ENCODE measurements at regions not wholly inside any gene's neighbourhood (a gene's known extent, or its start where the extent isn't known, plus 50 kb on each side); places are given as distances from the start of the nearest gene placed in this dataset.

DNA sequence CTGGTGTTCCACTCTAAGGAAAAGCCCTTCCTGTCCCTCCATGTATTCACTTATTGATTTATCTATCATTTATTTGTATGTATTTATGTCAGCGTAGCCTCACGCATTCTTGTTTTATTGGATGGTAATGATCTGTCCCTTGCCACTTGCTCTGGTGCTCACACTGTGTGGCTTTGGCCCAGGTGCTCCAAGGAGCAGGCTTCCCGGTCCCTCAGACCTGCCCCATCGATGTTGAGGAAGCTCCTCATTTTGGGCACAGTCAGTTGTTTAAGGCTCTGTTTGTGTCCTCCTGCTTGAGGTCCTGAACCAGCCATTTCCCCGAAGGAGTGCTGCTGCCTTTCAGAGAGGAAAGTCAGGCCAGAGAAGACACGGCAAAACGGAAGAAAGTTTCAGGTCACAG lies 1485.4 kb downstream of the TBC1D22A start:
- Histone ChIP-seq H3K36me3 (ENCODE audit: control insufficient read depth in 2 of 2, insufficient read depth in 1 of 2, low read length in 2 of 2) (no peaks in the 10 kb centered on the region), H3K4me1 (ENCODE audit: control insufficient read depth, insufficient read depth, low read length) (no peaks in the 10 kb centered on the region), H3K9me3 (ENCODE audit: control insufficient read depth, insufficient read depth, low read depth, low read length) (no peaks in the 10 kb centered on the region), H3K27ac (ENCODE audit: extremely low read depth, low read depth, low read length) (no peak overlapping the region), H3K4me3 (ENCODE audit: low read depth, low read length) (no peak overlapping the region)
- CTCF ChIA-PET, result no interaction called here
- TF ChIP-seq, protein P1, sequence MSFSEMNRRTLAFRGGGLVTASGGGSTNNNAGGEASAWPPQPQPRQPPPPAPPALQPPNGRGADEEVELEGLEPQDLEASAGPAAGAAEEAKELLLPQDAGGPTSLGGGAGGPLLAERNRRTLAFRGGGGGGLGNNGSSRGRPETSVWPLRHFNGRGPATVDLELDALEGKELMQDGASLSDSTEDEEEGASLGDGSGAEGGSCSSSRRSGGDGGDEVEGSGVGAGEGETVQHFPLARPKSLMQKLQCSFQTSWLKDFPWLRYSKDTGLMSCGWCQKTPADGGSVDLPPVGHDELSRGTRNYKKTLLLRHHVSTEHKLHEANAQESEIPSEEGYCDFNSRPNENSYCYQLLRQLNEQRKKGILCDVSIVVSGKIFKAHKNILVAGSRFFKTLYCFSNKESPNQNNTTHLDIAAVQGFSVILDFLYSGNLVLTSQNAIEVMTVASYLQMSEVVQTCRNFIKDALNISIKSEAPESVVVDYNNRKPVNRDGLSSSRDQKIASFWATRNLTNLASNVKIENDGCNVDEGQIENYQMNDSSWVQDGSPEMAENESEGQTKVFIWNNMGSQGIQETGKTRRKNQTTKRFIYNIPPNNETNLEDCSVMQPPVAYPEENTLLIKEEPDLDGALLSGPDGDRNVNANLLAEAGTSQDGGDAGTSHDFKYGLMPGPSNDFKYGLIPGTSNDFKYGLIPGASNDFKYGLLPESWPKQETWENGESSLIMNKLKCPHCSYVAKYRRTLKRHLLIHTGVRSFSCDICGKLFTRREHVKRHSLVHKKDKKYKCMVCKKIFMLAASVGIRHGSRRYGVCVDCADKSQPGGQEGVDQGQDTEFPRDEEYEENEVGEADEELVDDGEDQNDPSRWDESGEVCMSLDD (tag by site-specific recombination; IDR thresholded peaks at IDR 0.05), result no peak
- TF ChIP-seq GLIS2 (tag by site-specific recombination; IDR thresholded peaks at IDR 0.05) (no peak), KLF1 (tag by site-specific recombination; IDR thresholded peaks at IDR 0.05) (no peak), OSR2 (tag by site-specific recombination; IDR thresholded peaks at IDR 0.05) (no peak), ZNF677 (tag by site-specific recombination; IDR thresholded peaks at IDR 0.05) (no peak), ZNF707 (tag by site-specific recombination; IDR thresholded peaks at IDR 0.05) (no peak), ZNF391 (tag by site-specific recombination; IDR thresholded peaks at IDR 0.05; ENCODE audit: borderline replicate concordance, low read depth) (no peak)
- TF ChIP-seq, protein P2, sequence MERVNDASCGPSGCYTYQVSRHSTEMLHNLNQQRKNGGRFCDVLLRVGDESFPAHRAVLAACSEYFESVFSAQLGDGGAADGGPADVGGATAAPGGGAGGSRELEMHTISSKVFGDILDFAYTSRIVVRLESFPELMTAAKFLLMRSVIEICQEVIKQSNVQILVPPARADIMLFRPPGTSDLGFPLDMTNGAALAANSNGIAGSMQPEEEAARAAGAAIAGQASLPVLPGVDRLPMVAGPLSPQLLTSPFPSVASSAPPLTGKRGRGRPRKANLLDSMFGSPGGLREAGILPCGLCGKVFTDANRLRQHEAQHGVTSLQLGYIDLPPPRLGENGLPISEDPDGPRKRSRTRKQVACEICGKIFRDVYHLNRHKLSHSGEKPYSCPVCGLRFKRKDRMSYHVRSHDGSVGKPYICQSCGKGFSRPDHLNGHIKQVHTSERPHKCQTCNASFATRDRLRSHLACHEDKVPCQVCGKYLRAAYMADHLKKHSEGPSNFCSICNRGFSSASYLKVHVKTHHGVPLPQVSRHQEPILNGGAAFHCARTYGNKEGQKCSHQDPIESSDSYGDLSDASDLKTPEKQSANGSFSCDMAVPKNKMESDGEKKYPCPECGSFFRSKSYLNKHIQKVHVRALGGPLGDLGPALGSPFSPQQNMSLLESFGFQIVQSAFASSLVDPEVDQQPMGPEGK (tag by site-specific recombination; IDR thresholded peaks at IDR 0.05), result no peak
- TF ChIP-seq, protein P3, sequence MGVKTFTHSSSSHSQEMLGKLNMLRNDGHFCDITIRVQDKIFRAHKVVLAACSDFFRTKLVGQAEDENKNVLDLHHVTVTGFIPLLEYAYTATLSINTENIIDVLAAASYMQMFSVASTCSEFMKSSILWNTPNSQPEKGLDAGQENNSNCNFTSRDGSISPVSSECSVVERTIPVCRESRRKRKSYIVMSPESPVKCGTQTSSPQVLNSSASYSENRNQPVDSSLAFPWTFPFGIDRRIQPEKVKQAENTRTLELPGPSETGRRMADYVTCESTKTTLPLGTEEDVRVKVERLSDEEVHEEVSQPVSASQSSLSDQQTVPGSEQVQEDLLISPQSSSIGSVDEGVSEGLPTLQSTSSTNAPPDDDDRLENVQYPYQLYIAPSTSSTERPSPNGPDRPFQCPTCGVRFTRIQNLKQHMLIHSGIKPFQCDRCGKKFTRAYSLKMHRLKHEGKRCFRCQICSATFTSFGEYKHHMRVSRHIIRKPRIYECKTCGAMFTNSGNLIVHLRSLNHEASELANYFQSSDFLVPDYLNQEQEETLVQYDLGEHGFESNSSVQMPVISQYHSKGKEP (tag by site-specific recombination; IDR thresholded peaks at IDR 0.05), result no peak
- POLR2A ChIA-PET, result no interaction called here

DNA sequence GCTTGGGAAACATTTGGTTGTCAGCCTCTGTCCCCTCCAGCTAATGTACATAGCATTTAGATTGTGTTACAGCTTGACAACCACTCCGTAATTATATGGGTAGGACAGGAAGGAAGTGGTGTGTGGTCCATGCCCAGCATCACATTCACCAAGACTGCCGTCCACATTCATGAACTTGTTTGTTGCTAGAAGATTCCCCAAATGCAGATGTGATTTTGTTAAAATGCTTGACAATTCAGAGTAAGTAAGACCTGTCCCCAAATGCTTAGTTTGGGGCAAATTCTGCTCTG lies 1482.7 kb downstream of the TBC1D22A start:
- POLR2A ChIA-PET, result no interaction called here

More for the DNA sequence above, 1482.7 kb downstream of the TBC1D22A start:
- TF ChIP-seq ZFP69B (tag by site-specific recombination; IDR thresholded peaks at IDR 0.05) (no peak), SP3 (tag by site-specific recombination; IDR thresholded peaks at IDR 0.05) (no peak), ZNF76 (tag by site-specific recombination; IDR thresholded peaks at IDR 0.05; ENCODE audit: borderline replicate concordance, low read depth) (no peak), ZNF302 (tag by site-specific recombination; IDR thresholded peaks at IDR 0.05; ENCODE audit: low read depth) (no peak), ZNF16 (tag by site-specific recombination; IDR thresholded peaks at IDR 0.05; ENCODE audit: low read depth) (no peak), GLIS1 (tag by site-specific recombination; IDR thresholded peaks at IDR 0.05) (no peak), ZNF549 (tag by site-specific recombination; IDR thresholded peaks at IDR 0.05) (no peak), MZF1 (tag by site-specific recombination; IDR thresholded peaks at IDR 0.05; ENCODE audit: borderline replicate concordance) (no peak), KLF7 (tag by site-specific recombination; IDR thresholded peaks at IDR 0.05; ENCODE audit: borderline replicate concordance) (no peak), ZNF585B (tag by site-specific recombination; IDR thresholded peaks at IDR 0.05) (no peak), ZNF133 (tag by site-specific recombination; IDR thresholded peaks at IDR 0.05) (no peak), ZNF654 (tag by site-specific recombination; IDR thresholded peaks at IDR 0.05; ENCODE audit: low read depth) (no peak), ZNF184 (tag by site-specific recombination; IDR thresholded peaks at IDR 0.05) (no peak), ZNF501 (tag by site-specific recombination; IDR thresholded peaks at IDR 0.05) (no peak)
- TF ChIP-seq, protein P4, sequence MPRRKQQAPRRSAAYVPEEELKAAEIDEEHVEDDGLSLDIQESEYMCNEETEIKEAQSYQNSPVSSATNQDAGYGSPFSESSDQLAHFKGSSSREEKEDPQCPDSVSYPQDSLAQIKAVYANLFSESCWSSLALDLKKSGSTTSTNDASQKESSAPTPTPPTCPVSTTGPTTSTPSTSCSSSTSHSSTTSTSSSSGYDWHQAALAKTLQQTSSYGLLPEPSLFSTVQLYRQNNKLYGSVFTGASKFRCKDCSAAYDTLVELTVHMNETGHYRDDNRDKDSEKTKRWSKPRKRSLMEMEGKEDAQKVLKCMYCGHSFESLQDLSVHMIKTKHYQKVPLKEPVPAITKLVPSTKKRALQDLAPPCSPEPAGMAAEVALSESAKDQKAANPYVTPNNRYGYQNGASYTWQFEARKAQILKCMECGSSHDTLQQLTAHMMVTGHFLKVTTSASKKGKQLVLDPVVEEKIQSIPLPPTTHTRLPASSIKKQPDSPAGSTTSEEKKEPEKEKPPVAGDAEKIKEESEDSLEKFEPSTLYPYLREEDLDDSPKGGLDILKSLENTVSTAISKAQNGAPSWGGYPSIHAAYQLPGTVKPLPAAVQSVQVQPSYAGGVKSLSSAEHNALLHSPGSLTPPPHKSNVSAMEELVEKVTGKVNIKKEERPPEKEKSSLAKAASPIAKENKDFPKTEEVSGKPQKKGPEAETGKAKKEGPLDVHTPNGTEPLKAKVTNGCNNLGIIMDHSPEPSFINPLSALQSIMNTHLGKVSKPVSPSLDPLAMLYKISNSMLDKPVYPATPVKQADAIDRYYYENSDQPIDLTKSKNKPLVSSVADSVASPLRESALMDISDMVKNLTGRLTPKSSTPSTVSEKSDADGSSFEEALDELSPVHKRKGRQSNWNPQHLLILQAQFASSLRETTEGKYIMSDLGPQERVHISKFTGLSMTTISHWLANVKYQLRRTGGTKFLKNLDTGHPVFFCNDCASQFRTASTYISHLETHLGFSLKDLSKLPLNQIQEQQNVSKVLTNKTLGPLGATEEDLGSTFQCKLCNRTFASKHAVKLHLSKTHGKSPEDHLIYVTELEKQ (tag by site-specific recombination; IDR thresholded peaks at IDR 0.05; ENCODE audit: borderline replicate concordance), result no peak
- TF ChIP-seq, protein P5, sequence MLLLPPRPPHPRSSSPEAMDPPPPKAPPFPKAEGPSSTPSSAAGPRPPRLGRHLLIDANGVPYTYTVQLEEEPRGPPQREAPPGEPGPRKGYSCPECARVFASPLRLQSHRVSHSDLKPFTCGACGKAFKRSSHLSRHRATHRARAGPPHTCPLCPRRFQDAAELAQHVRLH (tag by site-specific recombination; IDR thresholded peaks at IDR 0.05), result no peak
- H3K9me3 ChIP-seq (ENCODE audit: control insufficient read depth, insufficient read depth, low read depth, low read length), result no peaks in the 10 kb centered on the region
- no peaks in the 10 kb centered on the region for H3K36me3 ChIP-seq (ENCODE audit: control insufficient read depth in 2 of 2, insufficient read depth in 1 of 2, low read length in 2 of 2)
- no peak overlapping the region for H3K4me3 ChIP-seq (ENCODE audit: low read depth, low read length)
- no peaks in the 10 kb centered on the region for H3K4me1 ChIP-seq (ENCODE audit: control insufficient read depth, insufficient read depth, low read length)
- no peak overlapping the region for H3K27ac ChIP-seq (ENCODE audit: extremely low read depth, low read depth, low read length)
- CTCF ChIA-PET, result no interaction called here
